ENCODE measurements at regions not wholly inside any gene's neighbourhood (a gene's known extent, or its start where the extent isn't known, plus 50 kb on each side); places are given as distances from the start of the nearest gene placed in this dataset.
"Not testable (repeated sequence)": the region's sequence is repeated elsewhere in the genome, so short reads cannot be mapped to it uniquely, and the experiment has no call there.

DNA sequence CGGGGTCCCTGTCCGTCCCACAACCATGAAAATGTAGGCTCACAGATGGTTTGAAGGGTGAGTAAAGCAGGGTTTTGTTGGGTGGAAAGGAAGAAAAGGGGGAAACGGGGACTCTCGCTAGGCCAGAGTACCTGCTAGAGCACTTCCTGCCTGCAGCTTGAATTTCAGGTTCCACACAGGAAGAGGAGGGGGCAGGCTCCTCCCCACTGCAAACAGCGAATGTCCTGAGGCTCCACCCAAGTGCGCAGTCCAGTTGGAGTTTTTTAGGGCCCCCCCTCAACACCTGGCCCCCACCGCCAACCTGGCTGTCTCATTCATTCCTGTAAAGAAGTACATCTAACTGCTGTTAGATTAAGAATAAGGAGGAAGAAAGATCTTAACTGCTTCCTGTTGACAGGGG lies 414.7 kb downstream of the SH2D4B start:
- Histone ChIP-seq H3K9me3 (ENCODE audit: low read depth, low read length) (no peaks in the 10 kb centered on the region), H3K36me3 (ENCODE audit: insufficient read depth, low read length) (no peaks in the 10 kb centered on the region), H3K4me3 (no peak overlapping the region), H3K9ac (ENCODE audit: insufficient read length) (no peak overlapping the region), H3K27ac (no peak overlapping the region)
- DNase-seq (ENCODE audit: low read depth, low spot score): no peak
- TF ChIP-seq EZH2 (IDR thresholded peaks at IDR 0.05) (no peak), POLR2AphosphoS5 (IDR thresholded peaks at IDR 0.05; ENCODE audit: borderline replicate concordance, low read depth, low read length) (no peak), FOXP2 (optimal IDR thresholded peaks at IDR 0.05; ENCODE audit: control extremely low read depth, extremely low read length, insufficient read depth) (no peak)

- Histone ChIP-seq H3K9ac (ENCODE audit: insufficient read length) (no peak overlapping the region), H3K9me3 (ENCODE audit: low read depth, low read length) (no peaks in the 10 kb centered on the region), H3K36me3 (ENCODE audit: insufficient read depth, low read length) (no peaks in the 10 kb centered on the region), H3K4me3 (no peak overlapping the region), H3K27ac (no peak overlapping the region)
- DNase-seq (ENCODE audit: low read depth, low spot score): no peak
- TF ChIP-seq POLR2AphosphoS5 (IDR thresholded peaks at IDR 0.05; ENCODE audit: borderline replicate concordance, low read depth, low read length): no peak
- no peak for TF ChIP-seq EZH2 (IDR thresholded peaks at IDR 0.05)
- no peak for TF ChIP-seq FOXP2 (optimal IDR thresholded peaks at IDR 0.05; ENCODE audit: control extremely low read depth, extremely low read length, insufficient read depth)
Observed at GRCh38 chr10:80957161-80957560, 419.5 kb downstream of the SH2D4B start.

GRCh38 chr10:80964179-80964578 lies 426.5 kb downstream of the SH2D4B start:
- no peak for DNase-seq (ENCODE audit: low read depth, low spot score)
- Histone ChIP-seq H3K9ac (ENCODE audit: insufficient read length) (no peak overlapping the region), H3K9me3 (ENCODE audit: low read depth, low read length) (no peaks in the 10 kb centered on the region), H3K36me3 (ENCODE audit: insufficient read depth, low read length) (no peaks in the 10 kb centered on the region), H3K4me3 (no peak overlapping the region), H3K27ac (no peak overlapping the region)
- no peak for TF ChIP-seq POLR2AphosphoS5 (IDR thresholded peaks at IDR 0.05; ENCODE audit: borderline replicate concordance, low read depth, low read length)
- no peak for TF ChIP-seq FOXP2 (optimal IDR thresholded peaks at IDR 0.05; ENCODE audit: control extremely low read depth, extremely low read length, insufficient read depth)
- no peak for TF ChIP-seq EZH2 (IDR thresholded peaks at IDR 0.05)

GRCh38 chr10:80964955-80965614 lies 427.4 kb downstream of the SH2D4B start:
- Histone ChIP-seq H3K9me3 (ENCODE audit: low read depth, low read length) (no peaks in the 10 kb centered on the region), H3K27ac (peak overlapping the region; percentile 93), H3K9ac (ENCODE audit: insufficient read length) (peak overlapping the region; percentile 41), H3K4me3 (peak overlapping the region; percentile 47), H3K36me3 (ENCODE audit: insufficient read depth, low read length) (no peaks in the 10 kb centered on the region)
- DNase-seq (ENCODE audit: low read depth, low spot score): no peak
- TF ChIP-seq EZH2 (IDR thresholded peaks at IDR 0.05) (no peak), FOXP2 (optimal IDR thresholded peaks at IDR 0.05; ENCODE audit: control extremely low read depth, extremely low read length, insufficient read depth) (no peak), POLR2AphosphoS5 (IDR thresholded peaks at IDR 0.05; ENCODE audit: borderline replicate concordance, low read depth, low read length) (no peak)

DNA sequence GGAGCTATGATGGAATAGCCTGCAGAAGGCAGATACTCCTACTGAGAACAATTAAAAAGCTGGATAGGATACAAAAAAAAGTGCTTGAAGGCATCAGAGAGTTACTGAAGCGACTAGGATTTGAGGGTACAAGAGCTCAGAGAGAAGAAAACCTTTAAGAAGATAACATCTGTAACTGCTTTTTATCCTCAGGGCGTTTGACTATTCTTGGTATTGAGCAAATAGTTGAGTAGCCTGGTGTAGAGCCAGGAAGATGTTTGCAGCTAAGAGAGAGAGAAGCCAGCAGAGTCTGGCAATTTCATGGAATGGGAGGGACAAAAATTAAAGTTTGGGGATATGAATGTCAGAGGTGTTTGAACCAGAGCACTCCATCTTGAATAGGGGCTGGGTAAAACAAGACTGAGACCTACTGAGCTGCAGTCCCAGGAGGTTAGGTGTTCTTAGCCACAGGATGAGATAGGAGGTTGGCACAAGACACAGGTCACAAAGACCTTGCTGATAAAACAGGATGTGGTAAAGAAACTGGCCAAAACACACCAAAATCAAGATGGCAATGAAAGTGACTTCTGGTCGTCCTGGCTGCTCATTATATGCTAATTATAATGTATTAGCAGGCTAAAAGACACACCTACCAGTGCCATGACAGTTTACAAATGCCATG lies 428.8 kb downstream of the SH2D4B start:
- H3K4me3 ChIP-seq: peak overlapping the region; percentile 25; the same call in 1 of the 2 replicates

DNA sequence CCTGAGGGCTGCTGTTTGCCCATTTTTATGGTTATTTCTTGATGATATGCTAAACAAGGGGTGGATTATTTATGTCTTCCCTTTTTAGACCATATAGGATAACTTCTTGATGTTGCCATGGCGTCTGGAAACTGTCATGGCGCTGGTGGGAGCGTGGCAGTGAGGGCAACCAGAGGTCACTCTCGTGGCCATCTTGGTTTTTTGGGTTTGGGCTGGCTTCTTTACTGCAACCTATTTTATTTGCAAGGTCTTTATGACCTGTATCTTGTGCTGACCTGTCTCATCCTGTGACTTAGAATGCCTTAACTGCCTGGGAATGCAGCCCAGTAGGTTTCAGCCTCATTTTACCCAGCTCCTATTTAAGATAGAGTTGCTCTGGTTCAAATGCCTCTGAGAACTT lies 429.7 kb downstream of the SH2D4B start:
- not testable (repeated sequence) for DNase-seq (ENCODE audit: low read depth, low spot score)

More for the DNA sequence above, 428.8 kb downstream of the SH2D4B start:
- no peaks in the 10 kb centered on the region for H3K36me3 ChIP-seq (ENCODE audit: insufficient read depth, low read length)
- H3K9ac ChIP-seq (ENCODE audit: insufficient read length): no peak overlapping the region
- H3K9me3 ChIP-seq (ENCODE audit: low read depth, low read length): no peaks in the 10 kb centered on the region
- TF ChIP-seq FOXP2 (optimal IDR thresholded peaks at IDR 0.05; ENCODE audit: control extremely low read depth, extremely low read length, insufficient read depth) (no peak), EZH2 (IDR thresholded peaks at IDR 0.05) (no peak), POLR2AphosphoS5 (IDR thresholded peaks at IDR 0.05; ENCODE audit: borderline replicate concordance, low read depth, low read length) (no peak; the same call in 1 of the 2 replicates)
- H3K27ac ChIP-seq: peak overlapping the region; percentile 93
- DNase-seq (ENCODE audit: low read depth, low spot score): peak; percentile 78

GRCh38 chr10:80968903-80969302 lies 431.2 kb downstream of the SH2D4B start:
- Histone ChIP-seq H3K9me3 (ENCODE audit: low read depth, low read length) (no peaks in the 10 kb centered on the region), H3K4me3 (no peak overlapping the region), H3K36me3 (ENCODE audit: insufficient read depth, low read length) (no peaks in the 10 kb centered on the region), H3K27ac (peak overlapping the region; percentile 71; the same call in 1 of the 2 replicates), H3K9ac (ENCODE audit: insufficient read length) (no peak overlapping the region)
- no peak for TF ChIP-seq POLR2AphosphoS5 (IDR thresholded peaks at IDR 0.05; ENCODE audit: borderline replicate concordance, low read depth, low read length)
- no peak for TF ChIP-seq EZH2 (IDR thresholded peaks at IDR 0.05)
- no peak for TF ChIP-seq FOXP2 (optimal IDR thresholded peaks at IDR 0.05; ENCODE audit: control extremely low read depth, extremely low read length, insufficient read depth)
- no peak for DNase-seq (ENCODE audit: low read depth, low spot score)

More for the DNA sequence above, 429.7 kb downstream of the SH2D4B start:
- H3K9ac ChIP-seq (ENCODE audit: insufficient read length); H3K36me3 ChIP-seq (ENCODE audit: insufficient read depth, low read length); H3K4me3 ChIP-seq; H3K9me3 ChIP-seq (ENCODE audit: low read depth, low read length): not testable (repeated sequence)
- H3K27ac ChIP-seq: peak overlapping the region; percentile 71

DNA sequence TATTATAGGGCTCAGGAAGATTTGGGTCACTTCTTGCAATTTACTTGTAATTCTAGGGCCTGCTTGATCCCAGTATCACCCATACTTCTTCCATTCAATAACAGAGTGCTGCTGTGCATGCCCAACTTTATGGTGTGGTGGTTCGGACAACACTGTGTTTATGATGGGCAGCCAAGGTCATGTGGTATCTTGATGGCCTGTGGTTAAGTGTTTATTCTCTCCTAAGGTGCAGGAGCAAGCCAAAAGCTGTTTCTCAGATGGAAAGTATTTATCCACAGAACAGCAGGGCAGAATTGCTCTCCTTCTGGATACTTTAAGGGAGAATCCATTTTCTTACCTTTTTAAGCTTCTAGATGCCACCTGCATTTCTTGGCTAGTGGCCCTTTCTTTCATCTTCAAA lies 433.8 kb downstream of the SH2D4B start:
- no peak for DNase-seq (ENCODE audit: low read depth, low spot score)
- Histone ChIP-seq H3K4me3 (no peak overlapping the region), H3K27ac (no peak overlapping the region), H3K9me3 (ENCODE audit: low read depth, low read length) (no peaks in the 10 kb centered on the region), H3K9ac (ENCODE audit: insufficient read length) (no peak overlapping the region), H3K36me3 (ENCODE audit: insufficient read depth, low read length) (no peaks in the 10 kb centered on the region)
- TF ChIP-seq EZH2 (IDR thresholded peaks at IDR 0.05) (no peak), POLR2AphosphoS5 (IDR thresholded peaks at IDR 0.05; ENCODE audit: borderline replicate concordance, low read depth, low read length) (no peak), FOXP2 (optimal IDR thresholded peaks at IDR 0.05; ENCODE audit: control extremely low read depth, extremely low read length, insufficient read depth) (no peak)
